Brain pericyte (primary cell): ENCODE measurements at regions not wholly inside any gene's neighbourhood (a gene's known extent, or its start where the extent isn't known, plus 50 kb on each side); places are given as distances from the start of the nearest gene placed in this dataset.

ENCODE experiments used
- DNase-seq: peaks from one replicate; pipeline ENCODE4 v3.0.0-alpha.2; 2012; ENCODE audit warnings: low read depth, low spot score

- DNase-seq, result no peak
Measured at GRCh38 chr5:8048920-8049319, 180.0 kb downstream of the MTRR start.

- no peak for DNase-seq
Measured at GRCh38 chr5:8050616-8051175, 181.7 kb downstream of the MTRR start.

- DNase-seq, result no peak
Measured at GRCh38 chr5:8053270-8053669, 184.3 kb downstream of the MTRR start.

DNA sequence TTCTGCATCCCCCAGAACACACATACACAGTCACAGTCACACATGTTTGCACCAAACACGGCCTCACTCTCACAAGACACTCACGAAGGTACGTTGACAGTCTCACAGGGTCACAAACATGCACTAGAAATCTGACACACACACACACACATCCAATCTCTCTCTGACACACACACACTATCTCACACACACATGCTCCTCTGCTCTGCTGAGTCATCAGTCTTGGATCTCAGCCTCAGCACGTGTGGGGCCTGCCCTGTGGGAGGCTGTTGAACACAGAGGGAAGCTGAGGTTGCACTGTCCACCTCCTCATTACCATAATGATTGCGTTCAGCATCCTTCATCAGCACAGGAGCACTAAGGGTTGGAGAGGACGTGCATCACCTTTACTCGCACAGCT lies 188.8 kb downstream of the MTRR start:
- DNase-seq, result no peak

DNA sequence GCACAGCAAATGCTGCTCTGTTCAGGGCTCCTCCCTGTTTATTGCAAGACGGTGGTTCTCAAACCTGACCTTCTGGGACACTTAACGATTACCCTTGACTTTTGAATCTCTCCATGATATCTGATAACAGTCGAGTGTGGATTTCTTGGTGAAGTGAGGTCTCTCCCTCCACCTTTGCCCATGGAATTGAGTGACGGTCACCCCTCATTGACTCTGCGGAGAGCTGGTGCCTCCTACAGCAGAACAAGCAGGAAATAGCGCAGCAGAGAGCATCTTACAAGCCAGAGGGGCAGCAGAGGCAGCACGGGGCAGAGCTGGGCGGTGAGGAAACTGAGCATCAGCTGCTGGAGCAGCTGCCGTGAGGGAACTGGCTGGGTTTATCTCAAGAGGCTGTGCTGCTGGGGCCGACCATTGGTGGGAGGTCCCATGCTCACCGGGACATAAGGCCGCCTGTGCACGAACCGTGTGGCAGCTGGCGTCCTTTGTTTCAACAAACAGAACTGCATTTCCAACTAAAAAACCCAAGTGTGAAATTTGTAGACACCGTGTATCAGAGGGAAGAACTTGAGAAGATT lies 189.8 kb downstream of the MTRR start:
- no peak for DNase-seq

DNA sequence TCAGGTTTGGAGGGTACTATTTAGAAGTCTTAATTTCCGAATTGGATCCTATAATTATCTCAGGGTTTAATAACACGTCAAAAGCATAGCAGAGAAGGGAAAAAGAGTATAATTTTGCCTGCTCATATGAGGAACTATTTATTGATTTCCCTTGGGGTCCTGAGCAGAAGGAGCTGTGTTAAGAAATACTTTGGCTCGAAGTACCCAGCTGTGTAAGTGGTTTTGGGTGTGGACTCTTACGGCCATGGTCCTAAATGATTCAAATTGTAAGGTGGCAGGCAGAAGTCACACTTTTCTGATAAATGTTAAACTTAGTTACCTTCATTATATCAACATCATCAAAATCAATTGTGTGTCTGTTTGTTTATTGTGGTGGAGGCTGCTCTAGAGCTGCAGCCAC lies 190.4 kb downstream of the MTRR start:
- DNase-seq, result no peak

DNA sequence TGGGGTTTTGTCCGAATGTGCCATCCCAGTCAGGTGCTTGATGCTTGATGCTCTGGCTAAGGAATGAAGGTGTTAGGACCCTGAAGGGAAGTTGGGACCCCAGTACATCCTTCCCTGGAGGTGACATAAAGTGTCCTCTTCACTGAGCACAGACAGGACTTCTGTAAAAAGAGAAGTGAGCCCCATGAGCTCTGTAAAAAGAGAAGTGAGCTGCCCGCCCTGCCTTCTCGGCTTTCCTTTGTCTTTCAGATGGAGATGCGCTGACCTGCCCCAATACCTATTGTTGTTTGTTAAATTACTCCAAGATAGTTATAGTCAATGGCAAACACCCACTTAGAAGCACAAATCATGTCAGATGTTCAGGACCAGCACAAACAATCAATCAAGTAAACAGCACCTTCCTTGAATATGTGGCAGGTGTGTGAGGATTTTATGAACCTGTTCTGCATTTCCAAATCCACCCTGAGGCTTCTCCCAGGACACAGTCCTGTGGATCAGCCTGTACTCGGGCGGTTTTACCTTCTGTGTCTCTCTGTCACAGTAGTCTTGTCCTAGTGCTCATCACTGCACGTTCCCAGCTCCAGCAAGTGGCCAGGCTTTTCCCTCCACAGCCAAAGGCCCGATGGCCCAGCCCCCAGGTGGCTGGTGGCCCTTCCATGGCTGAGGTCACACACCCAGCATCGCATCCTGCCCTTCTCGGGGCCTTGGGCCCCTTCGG lies 191.4 kb downstream of the MTRR start:
- no peak for DNase-seq

DNA sequence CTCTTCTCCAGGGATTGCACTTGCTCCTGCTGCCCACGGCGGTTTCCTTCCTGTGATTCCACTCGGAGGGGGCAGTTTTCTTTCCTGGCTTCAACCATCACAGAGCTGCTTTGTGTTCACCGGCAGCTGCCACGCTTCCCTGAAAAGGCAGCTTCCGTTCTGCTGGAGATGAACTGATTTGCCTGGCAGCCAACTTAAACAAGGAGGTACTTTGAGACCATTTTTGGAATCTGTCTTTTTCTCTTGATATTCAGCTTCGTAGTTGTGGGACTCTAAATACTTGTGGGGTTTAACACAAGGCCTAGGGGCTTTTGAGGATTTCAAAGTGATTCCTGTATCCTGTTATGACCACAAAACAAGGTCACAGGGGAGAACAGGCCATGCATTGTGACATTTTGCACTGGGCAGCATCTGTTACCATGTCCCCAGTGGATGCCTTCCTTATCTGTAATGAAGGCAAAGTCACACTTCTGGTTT lies 192.0 kb downstream of the MTRR start:
- DNase-seq, result no peak

GRCh38 chr5:8062521-8062920 lies 193.6 kb downstream of the MTRR start:
- DNase-seq, result no peak

DNA sequence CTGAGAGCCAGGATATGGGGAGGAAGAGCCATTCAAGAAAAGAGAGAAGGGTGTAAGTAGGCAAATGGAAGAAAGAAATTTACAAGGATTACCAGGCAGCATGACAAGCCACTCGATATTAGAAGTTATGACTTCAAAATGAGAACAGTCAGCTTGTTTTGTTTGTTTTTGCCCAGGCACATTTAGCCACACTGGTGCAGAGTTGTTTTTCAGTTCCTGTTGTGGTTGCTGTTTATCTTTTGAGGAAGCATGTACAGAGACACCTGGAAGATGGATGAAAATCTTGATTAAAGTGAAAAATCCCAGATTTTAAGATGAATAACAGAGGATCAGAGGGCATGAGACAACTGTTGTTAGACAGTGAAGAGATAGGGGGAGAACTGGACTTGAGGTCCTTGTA lies 199.1 kb downstream of the MTRR start:
- DNase-seq, result no peak

GRCh38 chr5:8070138-8070537 lies 201.2 kb downstream of the MTRR start:
- no peak for DNase-seq

GRCh38 chr5:8079056-8079455 lies 210.1 kb downstream of the MTRR start:
- DNase-seq, result no peak

- DNase-seq, result no peak
Measured at GRCh38 chr5:8081179-8081578, 212.2 kb downstream of the MTRR start.

DNA sequence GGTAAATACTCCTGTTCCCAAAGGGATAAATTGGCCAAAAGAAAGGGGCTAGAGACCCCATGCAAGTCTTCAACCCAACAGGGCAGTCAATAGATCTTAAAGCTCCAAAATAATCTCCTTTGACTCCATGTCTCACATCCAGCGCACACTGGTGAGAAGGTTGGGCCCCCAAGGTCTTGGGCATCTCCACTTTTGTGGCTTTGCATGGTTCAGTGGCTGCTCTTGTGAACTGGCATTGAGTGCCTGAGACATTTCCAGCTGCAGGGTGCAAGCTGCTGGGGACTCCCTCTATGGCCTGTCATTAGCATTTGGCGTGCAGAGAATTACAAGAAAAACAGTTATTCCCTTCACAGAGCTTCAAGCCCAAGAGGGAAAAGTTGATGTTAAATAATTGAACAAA lies 224.7 kb downstream of the MTRR start:
- DNase-seq, result no peak

GRCh38 chr5:8094304-8094703 lies 225.4 kb downstream of the MTRR start:
- no peak for DNase-seq

- no peak for DNase-seq
Measured at GRCh38 chr5:8097146-8097545, 228.2 kb downstream of the MTRR start.

GRCh38 chr5:8098081-8098480 lies 229.1 kb downstream of the MTRR start:
- DNase-seq, result no peak

GRCh38 chr5:8102714-8103113 lies 233.8 kb downstream of the MTRR start:
- no peak for DNase-seq

GRCh38 chr5:8114597-8115266 lies 245.8 kb downstream of the MTRR start:
- DNase-seq, result no peak

DNA sequence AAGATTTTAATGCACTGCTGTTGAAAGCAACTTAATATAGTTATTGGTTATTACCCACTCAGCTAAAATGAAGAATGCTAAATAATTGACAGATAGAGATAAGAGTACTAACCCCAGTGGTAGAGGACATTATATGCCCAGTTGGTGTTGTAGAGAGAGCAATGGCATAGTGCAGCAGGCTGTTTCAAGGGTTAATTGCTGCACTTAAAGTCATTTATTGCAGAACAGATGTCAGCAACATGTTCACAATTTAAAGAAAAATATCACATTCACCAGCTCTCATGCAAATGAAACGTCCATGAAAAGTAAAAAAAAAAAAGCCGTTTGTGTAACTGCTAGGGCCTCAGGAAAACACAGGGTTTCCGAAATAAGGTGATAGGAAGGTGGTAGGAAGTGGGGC lies 254.6 kb downstream of the MTRR start:
- no peak for DNase-seq

- DNase-seq, result no peak
Measured at GRCh38 chr5:8134609-8135008, 265.7 kb downstream of the MTRR start.

DNA sequence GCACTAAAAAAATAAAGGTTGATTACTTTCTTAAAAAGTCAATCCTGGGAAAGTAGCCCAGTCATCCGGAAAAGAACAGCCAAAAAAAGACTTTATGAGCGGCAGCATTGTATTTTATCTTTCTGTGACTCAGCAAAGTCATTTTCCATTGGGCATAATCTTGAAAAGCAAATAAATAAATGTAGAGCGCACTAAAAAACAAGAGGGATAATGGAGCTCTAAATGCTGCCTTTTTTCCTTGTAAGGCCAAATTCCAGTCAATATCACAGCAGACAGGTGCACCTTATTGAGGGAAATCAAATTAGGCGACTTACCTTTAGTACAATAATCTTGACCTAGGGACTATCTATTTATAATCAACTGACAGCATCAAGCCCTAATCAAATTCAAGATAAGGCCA lies 266.8 kb downstream of the MTRR start:
- no peak for DNase-seq

GRCh38 chr5:8136271-8136670 lies 267.3 kb downstream of the MTRR start:
- no peak for DNase-seq
